Effector memory CD8-positive, alpha-beta T cell (primary cell): ENCODE measurements at regions not wholly inside any gene's neighbourhood (a gene's known extent, or its start where the extent isn't known, plus 50 kb on each side); places are given as distances from the start of the nearest gene placed in this dataset.
"Not testable (repeated sequence)": the region's sequence is repeated elsewhere in the genome, so short reads cannot be mapped to it uniquely, and the experiment has no call there.

Experiments
- ATAC-seq: fragments of 150-1000 bp; cut with Tn5 transposase; replicated peaks from 2 replicates; pipeline ENCODE4 v1.10.0; 2021; ENCODE audit warnings: mild to moderate bottlenecking, moderate library complexity
- DNase-seq, 3 experiments: peaks; one replicate each; pipeline ENCODE4 v3.0.0; 2021
- H3K27ac Mint-ChIP-seq, 2 donors: one replicate each; pipeline ENCODE4 v1.8.0; 2022; ENCODE audit warnings: mild to moderate bottlenecking in 2 of 2, mixed read lengths in 2 of 2, moderate library complexity in 2 of 2
- H3K27me3 Mint-ChIP-seq, 2 donors: one replicate each; pipeline ENCODE4 v1.8.0; 2022; ENCODE audit warnings: mixed read lengths in 2 of 2
- H3K36me3 Mint-ChIP-seq: one replicate; pipeline ENCODE4 v1.8.0; 2022; ENCODE audit warnings: mild to moderate bottlenecking, moderate library complexity, mixed read lengths; ENCODE audit not compliant: insufficient read depth
- H3K4me1 Mint-ChIP-seq, 2 donors: one replicate each; pipeline ENCODE4 v1.8.0; 2022; ENCODE audit warnings: low read depth in 2 of 2, mixed read lengths in 2 of 2
- H3K4me3 Mint-ChIP-seq, 2 donors: one replicate each; pipeline ENCODE4 v1.8.0; 2022; ENCODE audit warnings: mild to moderate bottlenecking in 2 of 2, mixed read lengths in 2 of 2, moderate library complexity in 2 of 2
- H3K9me3 Mint-ChIP-seq, 2 donors: one replicate each; pipeline ENCODE4 v1.8.0; 2022; ENCODE audit warnings: mixed read lengths in 2 of 2

- not testable (repeated sequence) for H3K27ac Mint-ChIP-seq, H3K4me1 Mint-ChIP-seq
These were observed 178.2 kb upstream of the ZNG1F start for GRCh38 chr9:41367301-41367700.

GRCh38 chr9:41361790-41362189, 172.7 kb upstream of the ZNG1F start:
- DNase-seq, H3K9me3 Mint-ChIP-seq, H3K27me3 Mint-ChIP-seq, H3K27ac Mint-ChIP-seq, ATAC-seq, H3K4me3 Mint-ChIP-seq, H3K36me3 Mint-ChIP-seq, H3K4me1 Mint-ChIP-seq: not testable (repeated sequence)

More at GRCh38 chr9:41367301-41367700, 178.2 kb upstream of the ZNG1F start:
- ATAC-seq, H3K9me3 Mint-ChIP-seq, H3K4me3 Mint-ChIP-seq, DNase-seq, H3K27me3 Mint-ChIP-seq, H3K36me3 Mint-ChIP-seq: not testable (repeated sequence)

GRCh38 chr9:41359116-41359515, 170.0 kb upstream of the ZNG1F start:
- H3K4me1 Mint-ChIP-seq, H3K36me3 Mint-ChIP-seq, H3K27me3 Mint-ChIP-seq, H3K9me3 Mint-ChIP-seq: not testable (repeated sequence)
- Mint-ChIP-seq H3K4me3 (peak overlapping the region; percentile 92 to 98), H3K27ac (peak overlapping the region; percentile 92 to 97)
- peak; percentile 64 for ATAC-seq
- peak in 2 of 3 experiments; percentile 29 to 48 for DNase-seq

- H3K4me1 Mint-ChIP-seq, H3K27me3 Mint-ChIP-seq, H3K9me3 Mint-ChIP-seq, ATAC-seq, H3K36me3 Mint-ChIP-seq: not testable (repeated sequence)
- Mint-ChIP-seq H3K27ac (peak overlapping the region; percentile 92 to 97), H3K4me3 (peak overlapping the region; percentile 92 to 98)
- peak; percentile 67 to 78 (median 70) for DNase-seq
These were observed 169.6 kb upstream of the ZNG1F start for GRCh38 chr9:41358682-41359081.

GRCh38 chr9:41357918-41358404, 168.8 kb upstream of the ZNG1F start:
- H3K9me3 Mint-ChIP-seq, H3K4me1 Mint-ChIP-seq, ATAC-seq, H3K27me3 Mint-ChIP-seq, DNase-seq: not testable (repeated sequence)
- H3K36me3 Mint-ChIP-seq: peaks cover 12% of the 10 kb centered on the region
- H3K27ac Mint-ChIP-seq: peak overlapping the region in 1 of 2 donors; percentile 97
- H3K4me3 Mint-ChIP-seq: peak overlapping the region; percentile 68 to 98

- ATAC-seq, H3K27me3 Mint-ChIP-seq, H3K4me1 Mint-ChIP-seq, H3K27ac Mint-ChIP-seq, H3K9me3 Mint-ChIP-seq, DNase-seq: not testable (repeated sequence)
- peak overlapping the region; percentile 68 to 98 for H3K4me3 Mint-ChIP-seq
- peaks cover 12% of the 10 kb centered on the region for H3K36me3 Mint-ChIP-seq
These were observed 168.2 kb upstream of the ZNG1F start for GRCh38 chr9:41357350-41357748.

GRCh38 chr9:41356588-41357349, 167.7 kb upstream of the ZNG1F start:
- H3K27ac Mint-ChIP-seq, H3K27me3 Mint-ChIP-seq, H3K9me3 Mint-ChIP-seq, H3K4me1 Mint-ChIP-seq: not testable (repeated sequence)
- DNase-seq (peak; percentile 76 to 86 (median 83)), ATAC-seq (peak; percentile 78)
- peaks cover 12% of the 10 kb centered on the region for H3K36me3 Mint-ChIP-seq
- peak overlapping the region; percentile 68 to 98 for H3K4me3 Mint-ChIP-seq

GRCh38 chr9:41355712-41356450, 166.8 kb upstream of the ZNG1F start:
- H3K27ac Mint-ChIP-seq, H3K9me3 Mint-ChIP-seq, H3K4me3 Mint-ChIP-seq, DNase-seq, H3K27me3 Mint-ChIP-seq, H3K4me1 Mint-ChIP-seq: not testable (repeated sequence)
- ATAC-seq: peak; percentile 41
- peaks cover 12% of the 10 kb centered on the region for H3K36me3 Mint-ChIP-seq

- peaks cover 12% of the 10 kb centered on the region for H3K36me3 Mint-ChIP-seq
These were observed 165.9 kb upstream of the ZNG1F start for GRCh38 chr9:41354978-41355377.

GRCh38 chr9:41354060-41354934, 165.2 kb upstream of the ZNG1F start:
- peaks cover 11% of the 10 kb centered on the region for H3K36me3 Mint-ChIP-seq
- H3K27me3 Mint-ChIP-seq: not testable (repeated sequence)

More at GRCh38 chr9:41354978-41355377, 165.9 kb upstream of the ZNG1F start:
- not testable (repeated sequence) for H3K27ac Mint-ChIP-seq, H3K27me3 Mint-ChIP-seq, H3K9me3 Mint-ChIP-seq, H3K4me1 Mint-ChIP-seq, ATAC-seq
- peak in 1 of 3 experiments; percentile 38 for DNase-seq
- H3K4me3 Mint-ChIP-seq: peak overlapping the region; percentile 76 to 77

GRCh38 chr9:41353026-41353425, 163.9 kb upstream of the ZNG1F start:
- not testable (repeated sequence) for H3K36me3 Mint-ChIP-seq, H3K4me1 Mint-ChIP-seq, H3K9me3 Mint-ChIP-seq, H3K27ac Mint-ChIP-seq, ATAC-seq, H3K4me3 Mint-ChIP-seq, H3K27me3 Mint-ChIP-seq, DNase-seq

More at GRCh38 chr9:41354060-41354934, 165.2 kb upstream of the ZNG1F start:
- not testable (repeated sequence) for H3K9me3 Mint-ChIP-seq, H3K4me1 Mint-ChIP-seq, ATAC-seq, H3K27ac Mint-ChIP-seq
- H3K4me3 Mint-ChIP-seq: peak overlapping the region; percentile 76 to 77
- peak in 1 of 3 experiments; percentile 24 for DNase-seq

- not testable (repeated sequence) for ATAC-seq, H3K9me3 Mint-ChIP-seq, H3K27ac Mint-ChIP-seq, H3K36me3 Mint-ChIP-seq, H3K4me1 Mint-ChIP-seq, DNase-seq, H3K27me3 Mint-ChIP-seq, H3K4me3 Mint-ChIP-seq
These were observed 163.3 kb upstream of the ZNG1F start for GRCh38 chr9:41352390-41352789.

- H3K4me3 Mint-ChIP-seq, H3K27ac Mint-ChIP-seq, H3K27me3 Mint-ChIP-seq, H3K9me3 Mint-ChIP-seq, H3K36me3 Mint-ChIP-seq, H3K4me1 Mint-ChIP-seq, DNase-seq, ATAC-seq: not testable (repeated sequence)
These were observed 158.8 kb upstream of the ZNG1F start for GRCh38 chr9:41347893-41348292.
